ENCODE measurements at regions not wholly inside any gene's neighbourhood (a gene's known extent, or its start where the extent isn't known, plus 50 kb on each side); places are given as distances from the start of the nearest gene placed in this dataset.

- DNase-seq, result no peak
Observed at GRCh38 chr1:218025454-218025853, 259.6 kb upstream of the RRP15 start.

GRCh38 chr1:218027152-218027551, 257.9 kb upstream of the RRP15 start:
- no peak for DNase-seq

- no peak for DNase-seq
Observed at GRCh38 chr1:218030846-218031245, 254.2 kb upstream of the RRP15 start.

- DNase-seq, result no peak
Observed at GRCh38 chr1:218031901-218032300, 253.2 kb upstream of the RRP15 start.

- no peak for DNase-seq
Observed at GRCh38 chr1:218034468-218034867, 250.6 kb upstream of the RRP15 start.

- DNase-seq, result no peak
Observed at GRCh38 chr1:218048828-218049420, 236.2 kb upstream of the RRP15 start.

- DNase-seq, result no peak
Observed at GRCh38 chr1:218049641-218050040, 235.5 kb upstream of the RRP15 start.

- no peak for DNase-seq
Observed at GRCh38 chr1:218058730-218059129, 226.4 kb upstream of the RRP15 start.

- DNase-seq, result no peak
Observed at GRCh38 chr1:218064426-218064825, 220.7 kb upstream of the RRP15 start.

GRCh38 chr1:218066332-218066731, 218.8 kb upstream of the RRP15 start:
- no peak for DNase-seq

GRCh38 chr1:218068241-218068640, 216.9 kb upstream of the RRP15 start:
- no peak for DNase-seq

- DNase-seq, result no peak
Observed at GRCh38 chr1:218069180-218069579, 215.9 kb upstream of the RRP15 start.

- no peak for DNase-seq
Observed at GRCh38 chr1:218073062-218073461, 212.0 kb upstream of the RRP15 start.

GRCh38 chr1:218078916-218079315, 206.2 kb upstream of the RRP15 start:
- DNase-seq, result no peak

- no peak for DNase-seq
Observed at GRCh38 chr1:218079347-218079746, 205.7 kb upstream of the RRP15 start.

GRCh38 chr1:218079820-218080219, 205.3 kb upstream of the RRP15 start:
- DNase-seq, result no peak

GRCh38 chr1:218080863-218081262, 204.2 kb upstream of the RRP15 start:
- DNase-seq, result no peak

- no peak for DNase-seq
Observed at GRCh38 chr1:218081358-218081757, 203.7 kb upstream of the RRP15 start.

- DNase-seq, result no peak
Observed at GRCh38 chr1:218090459-218090858, 194.6 kb upstream of the RRP15 start.

GRCh38 chr1:218101409-218101808, 183.7 kb upstream of the RRP15 start:
- no peak for DNase-seq

- no peak for DNase-seq
Observed at GRCh38 chr1:218108034-218108433, 177.1 kb upstream of the RRP15 start.

- DNase-seq, result no peak
Observed at GRCh38 chr1:218112862-218113261, 172.2 kb upstream of the RRP15 start.

GRCh38 chr1:218123968-218124367, 161.1 kb upstream of the RRP15 start:
- DNase-seq, result no peak

GRCh38 chr1:218135371-218135770, 149.7 kb upstream of the RRP15 start:
- DNase-seq, result no peak

- DNase-seq, result no peak
Observed at GRCh38 chr1:218139761-218140160, 145.3 kb upstream of the RRP15 start.

Measured in dermis blood vessel endothelial cell (primary cell).